ENCODE measurements at regions not wholly inside any gene's neighbourhood (a gene's known extent, or its start where the extent isn't known, plus 50 kb on each side); places are given as distances from the start of the nearest gene placed in this dataset.

- Histone ChIP-seq H3K36me3 (replicated peaks in 1 of 2; ENCODE audit: insufficient read depth in 1 of 2, low read depth in 2 of 2) (no peaks in the 10 kb centered on the region), H3K9me3 (no peaks in the 10 kb centered on the region), H3K4me3 (no peak overlapping the region), H3K4me1 (no peaks in the 10 kb centered on the region), H3K27ac (no peak overlapping the region), H3K27me3 (no peaks in the 10 kb centered on the region)
- TF ChIP-seq CTCF (IDR thresholded peaks at IDR 0.05) (no peak), POLR2A (IDR thresholded peaks at IDR 0.05) (no peak)
- WGBS, 2 donors, result 53 to 54% methylated on average over 5 of the region's 5 CpGs
- DNase-seq (no peak), ATAC-seq (no peak)
- intact Hi-C loops (cut with DNase I), result loop anchor here (10.0 kb wide), 1 partner anchor 252 kb away; no protein-coding TSS in a partner anchor
Measured at GRCh38 chr20:5447188-5447587, 130.4 kb upstream of the PROKR2 start.

- DNase-seq (no peak), ATAC-seq (no peak)
- no peak for TF ChIP-seq POLR2A (IDR thresholded peaks at IDR 0.05)
- no peak for TF ChIP-seq CTCF (IDR thresholded peaks at IDR 0.05)
- no peaks in the 10 kb centered on the region for H3K9me3 ChIP-seq
- WGBS, 2 donors, result 66 to 84% methylated on average over 6 of the region's 6 CpGs
- H3K4me1 ChIP-seq, result no peaks in the 10 kb centered on the region
- H3K36me3 ChIP-seq (replicated peaks in 1 of 2; ENCODE audit: insufficient read depth in 1 of 2, low read depth in 2 of 2), result no peaks in the 10 kb centered on the region
- no peak overlapping the region for H3K27ac ChIP-seq
- no peaks in the 10 kb centered on the region for H3K27me3 ChIP-seq
- intact Hi-C loops (cut with DNase I), result loop anchor here (10.0 kb wide), 1 partner anchor 251 kb away; no protein-coding TSS in a partner anchor
- H3K4me3 ChIP-seq, result no peak overlapping the region
Measured at GRCh38 chr20:5445611-5446010, 128.9 kb upstream of the PROKR2 start.

- 65 to 66% methylated on average over 5 of the region's 5 CpGs for WGBS, 2 donors
- DNase-seq (no peak), ATAC-seq (no peak)
- no peaks in the 10 kb centered on the region for H3K27me3 ChIP-seq
- no peaks in the 10 kb centered on the region for H3K36me3 ChIP-seq (replicated peaks in 1 of 2; ENCODE audit: insufficient read depth in 1 of 2, low read depth in 2 of 2)
- no peak overlapping the region for H3K4me3 ChIP-seq
- peaks cover 0 to 4% (median 0%) of the 10 kb centered on the region in 3 donors for H3K9me3 ChIP-seq
- intact Hi-C loops (cut with DNase I), result loop anchor here (10.0 kb wide), 1 partner anchor 247 kb away; no protein-coding TSS in a partner anchor
- H3K27ac ChIP-seq, result no peak overlapping the region
- TF ChIP-seq CTCF (IDR thresholded peaks at IDR 0.05) (no peak), POLR2A (IDR thresholded peaks at IDR 0.05) (no peak)
- no peaks in the 10 kb centered on the region for H3K4me1 ChIP-seq
Measured at GRCh38 chr20:5442101-5442500, 125.3 kb upstream of the PROKR2 start.

- H3K4me3 ChIP-seq, result no peak overlapping the region
- DNase-seq (no peak), ATAC-seq (no peak)
- no peaks in the 10 kb centered on the region for H3K27me3 ChIP-seq
- peaks cover 0 to 4% (median 0%) of the 10 kb centered on the region in 3 donors for H3K9me3 ChIP-seq
- no peak for TF ChIP-seq CTCF (IDR thresholded peaks at IDR 0.05)
- no peak for TF ChIP-seq POLR2A (IDR thresholded peaks at IDR 0.05)
- no peaks in the 10 kb centered on the region for H3K4me1 ChIP-seq
- no peaks in the 10 kb centered on the region for H3K36me3 ChIP-seq (replicated peaks in 1 of 2; ENCODE audit: insufficient read depth in 1 of 2, low read depth in 2 of 2)
- intact Hi-C loops (cut with DNase I), result no loop called here
- no peak overlapping the region for H3K27ac ChIP-seq
- WGBS, 2 donors, result 56 to 59% methylated on average over 4 of the region's 4 CpGs
Measured at GRCh38 chr20:5434116-5434515, 117.4 kb upstream of the PROKR2 start.

GRCh38 chr20:5433352-5433751 lies 116.6 kb upstream of the PROKR2 start:
- H3K27me3 ChIP-seq, result no peaks in the 10 kb centered on the region
- no peak for ATAC-seq

More at GRCh38 chr20:5433352-5433751, 116.6 kb upstream of the PROKR2 start:
- TF ChIP-seq CTCF (IDR thresholded peaks at IDR 0.05), result no peak
- TF ChIP-seq POLR2A (IDR thresholded peaks at IDR 0.05), result no peak
- 46 to 56% methylated on average over 3 of the region's 3 CpGs for WGBS, 2 donors
- no peak overlapping the region for H3K4me3 ChIP-seq
- intact Hi-C loops (cut with DNase I), result no loop called here
- no peak overlapping the region for H3K27ac ChIP-seq
- no peak for DNase-seq
- no peaks in the 10 kb centered on the region for H3K36me3 ChIP-seq (replicated peaks in 1 of 2; ENCODE audit: insufficient read depth in 1 of 2, low read depth in 2 of 2)
- no peaks in the 10 kb centered on the region for H3K4me1 ChIP-seq
- peaks cover 0 to 4% (median 0%) of the 10 kb centered on the region in 3 donors for H3K9me3 ChIP-seq
